Stomach (tissue), 8 donors: ENCODE measurements at regions not wholly inside any gene's neighbourhood (a gene's known extent, or its start where the extent isn't known, plus 50 kb on each side); places are given as distances from the start of the nearest gene placed in this dataset.

Experiments used
- DNase-seq, 2 donors: peaks; one replicate each; pipeline versions ENCODE4 v3.0.0 to v3.0.0-alpha.2; 2013 to 2019
- H3K27ac ChIP-seq, 5 donors: fragments of 200-600 bp in 4 of 5; sonication (generic) in 4 of 5; one replicate each; pipeline ENCODE4 v1.5.1; 2013 to 2019; ENCODE audit warnings: mild to moderate bottlenecking in 1 of 5, moderate library complexity in 1 of 5
- H3K27me3 ChIP-seq, 3 donors: fragments of 200-600 bp; sonication (generic); one replicate each; pipeline ENCODE4 v1.5.1; 2017 to 2019; ENCODE audit warnings: mixed run types in 1 of 3
- H3K36me3 ChIP-seq, 4 donors: fragments of 200-600 bp; sonication (generic); 1 replicate in 3 of 4; 2 replicates in 1 of 4; pipeline ENCODE4 v1.5.1; 2016 to 2019
- H3K4me1 ChIP-seq, 4 donors: fragments of 200-600 bp; sonication (generic); one replicate each; pipeline ENCODE4 v1.5.1; 2016 to 2019
- H3K4me3 ChIP-seq, 4 donors: fragments of 200-600 bp; sonication (generic) in 3 of 4; one replicate each; pipeline ENCODE4 v1.5.1; 2016 to 2019; ENCODE audit warnings: mild to moderate bottlenecking in 1 of 4
- H3K9me3 ChIP-seq, 4 donors: fragments of 200-600 bp; sonication (generic); one replicate each; pipeline ENCODE4 v1.5.1; 2016 to 2019
- EP300 ChIP-seq: sonication (generic); formaldehyde crosslinking; IDR thresholded peaks from one replicate; pipeline ENCODE4 v1.6.1; 2017; ENCODE audit warnings: antibody characterized with exemption
- POLR2A ChIP-seq, 4 donors: fragments of 450-650 bp; IDR thresholded peaks; one replicate each; pipeline ENCODE4 v1.6.1; 2016; ENCODE audit warnings: antibody characterized with exemption in 4 of 4, control low read depth in 2 of 4, mild to moderate bottlenecking in 1 of 4, moderate library complexity in 1 of 4
- POLR2AphosphoS5 ChIP-seq, 3 donors: sonication (generic); formaldehyde crosslinking; IDR thresholded peaks; one replicate each; pipeline ENCODE4 v1.6.1; 2016; ENCODE audit warnings: antibody characterized with exemption in 3 of 3
- WGBS, 5 donors: extraction: QIAGEN DNeasy Blood & Tissue Kit in 3 of 5; methylation state at CpG; one replicate each; pipeline versions ENCODE4 v1.1.5 to v1.1.7; 2013 to 2018; 5-methylcytosine and 5-hydroxymethylcytosine counted together
- intact Hi-C: fragments of 100-400 bp; cut with DNase I; formaldehyde crosslinking; loops from one replicate; pipeline ENCODE4 v1.15.1; 2023; ENCODE audit warnings: low total_unique reads
- TF ChIP-seq, protein P1 (sequence below), 7 experiments: fragments of 450-650 bp in 4 of 7; fragments of 200-600 bp in 3 of 7; sonication (generic) in 3 of 7; IDR thresholded peaks; one replicate each; pipeline ENCODE4 v1.5.1; 2016 to 2019; ENCODE audit warnings: antibody characterized with exemption in 7 of 7, control low read depth in 2 of 7, mild to moderate bottlenecking in 1 of 7
- donor health status: healthy with polysubstance abuse.
- donor health status: Bipolar disorder and iron deficiency.
- donor health status: healthy.

- H3K4me3 ChIP-seq: peak overlapping the region; percentile 15 to 33 (median 30)
- peak in 1 of 2 donors; percentile 53 for DNase-seq
- 18 to 35% (median 24%) methylated on average over 13 of the region's 13 CpGs for WGBS, 5 donors
- TF ChIP-seq EP300 (no peak), POLR2A (IDR thresholded peaks at IDR 0.05) (no peak), POLR2AphosphoS5 (IDR thresholded peaks at IDR 0.05) (no peak)
- TF ChIP-seq, protein P1, sequence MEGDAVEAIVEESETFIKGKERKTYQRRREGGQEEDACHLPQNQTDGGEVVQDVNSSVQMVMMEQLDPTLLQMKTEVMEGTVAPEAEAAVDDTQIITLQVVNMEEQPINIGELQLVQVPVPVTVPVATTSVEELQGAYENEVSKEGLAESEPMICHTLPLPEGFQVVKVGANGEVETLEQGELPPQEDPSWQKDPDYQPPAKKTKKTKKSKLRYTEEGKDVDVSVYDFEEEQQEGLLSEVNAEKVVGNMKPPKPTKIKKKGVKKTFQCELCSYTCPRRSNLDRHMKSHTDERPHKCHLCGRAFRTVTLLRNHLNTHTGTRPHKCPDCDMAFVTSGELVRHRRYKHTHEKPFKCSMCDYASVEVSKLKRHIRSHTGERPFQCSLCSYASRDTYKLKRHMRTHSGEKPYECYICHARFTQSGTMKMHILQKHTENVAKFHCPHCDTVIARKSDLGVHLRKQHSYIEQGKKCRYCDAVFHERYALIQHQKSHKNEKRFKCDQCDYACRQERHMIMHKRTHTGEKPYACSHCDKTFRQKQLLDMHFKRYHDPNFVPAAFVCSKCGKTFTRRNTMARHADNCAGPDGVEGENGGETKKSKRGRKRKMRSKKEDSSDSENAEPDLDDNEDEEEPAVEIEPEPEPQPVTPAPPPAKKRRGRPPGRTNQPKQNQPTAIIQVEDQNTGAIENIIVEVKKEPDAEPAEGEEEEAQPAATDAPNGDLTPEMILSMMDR (IDR thresholded peaks at IDR 0.05): no peak
- H3K4me1 ChIP-seq: peaks cover 0 to 13% (median 3%) of the 10 kb centered on the region in 4 donors
- no peaks in the 10 kb centered on the region for H3K9me3 ChIP-seq
- no peaks in the 10 kb centered on the region for H3K27me3 ChIP-seq
- intact Hi-C loops: no loop called here
- H3K36me3 ChIP-seq: no peaks in the 10 kb centered on the region
- no peak overlapping the region for H3K27ac ChIP-seq
Measured at GRCh38 chr3:88000853-88001252, 58.0 kb downstream of the CGGBP1 start.

DNA sequence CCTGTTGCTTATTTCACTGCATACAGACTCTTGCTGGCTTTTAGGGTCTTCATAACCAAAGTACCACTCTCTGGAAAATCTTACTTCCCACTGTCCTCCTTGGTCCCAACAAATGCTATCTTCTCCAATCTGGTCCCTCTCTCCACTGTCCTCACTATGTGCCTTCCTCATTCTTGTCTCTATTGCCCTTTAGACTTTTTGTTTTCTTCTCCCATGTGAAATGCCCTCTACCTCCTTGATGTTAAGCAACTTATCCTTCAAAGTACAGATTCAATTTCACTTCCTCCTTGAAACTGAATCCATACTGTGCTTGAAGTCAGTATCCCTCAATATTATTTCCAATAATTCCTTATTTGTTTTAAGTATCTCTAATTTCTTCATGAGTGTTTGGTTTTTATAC, 60.8 kb downstream of the CGGBP1 start:
- Histone ChIP-seq H3K36me3 (no peaks in the 10 kb centered on the region), H3K9me3 (no peaks in the 10 kb centered on the region), H3K27me3 (no peaks in the 10 kb centered on the region), H3K4me3 (no peak overlapping the region), H3K27ac (no peak overlapping the region), H3K4me1 (peaks cover 0 to 9% (median 3%) of the 10 kb centered on the region in 4 donors)
- no peak for DNase-seq
- intact Hi-C loops: no loop called here
- TF ChIP-seq EP300 (no peak), POLR2AphosphoS5 (IDR thresholded peaks at IDR 0.05) (no peak), POLR2A (IDR thresholded peaks at IDR 0.05) (no peak)
- TF ChIP-seq, protein P1 (IDR thresholded peaks at IDR 0.05): no peak

GRCh38 chr3:87997298-87997697, 61.5 kb downstream of the CGGBP1 start:
- intact Hi-C loops: no loop called here
- Histone ChIP-seq H3K4me1 (peaks cover 0 to 8% (median 3%) of the 10 kb centered on the region in 4 donors), H3K9me3 (no peaks in the 10 kb centered on the region), H3K27ac (no peak overlapping the region), H3K4me3 (no peak overlapping the region), H3K36me3 (no peaks in the 10 kb centered on the region), H3K27me3 (no peaks in the 10 kb centered on the region)
- whole genome bisulfite sequencing, 5 donors: 33 to 41% (median 38%) methylated on average over 4 of the region's 4 CpGs
- peak in 1 of 2 donors; percentile 14 for DNase-seq
- TF ChIP-seq EP300 (no peak), POLR2A (IDR thresholded peaks at IDR 0.05) (no peak)

DNA sequence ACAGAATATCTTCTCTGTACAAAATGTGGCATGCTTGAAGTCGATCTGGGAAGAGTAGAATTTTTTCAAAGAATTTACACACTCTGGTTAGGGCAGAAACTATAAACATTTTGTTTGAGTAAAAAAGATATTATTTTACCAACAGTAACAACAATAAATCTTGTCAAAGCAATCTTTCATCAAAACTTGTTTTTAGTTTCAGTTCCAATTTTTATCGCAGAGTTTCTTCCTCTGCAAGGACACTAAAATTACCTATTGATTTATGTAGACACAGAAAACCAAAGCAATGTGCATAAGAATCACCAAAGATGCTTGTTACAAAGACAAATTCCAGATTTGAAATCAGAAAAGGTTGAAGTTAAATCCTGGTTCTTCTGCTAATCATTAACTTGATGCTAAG, 61.9 kb downstream of the CGGBP1 start:
- Histone ChIP-seq H3K9me3 (no peaks in the 10 kb centered on the region), H3K27ac (no peak overlapping the region), H3K4me1 (peaks cover 0 to 8% (median 3%) of the 10 kb centered on the region in 4 donors), H3K36me3 (no peaks in the 10 kb centered on the region), H3K4me3 (no peak overlapping the region), H3K27me3 (no peaks in the 10 kb centered on the region)
- intact Hi-C loops: no loop called here
- no peak for TF ChIP-seq POLR2A (IDR thresholded peaks at IDR 0.05)
- TF ChIP-seq POLR2AphosphoS5 (IDR thresholded peaks at IDR 0.05): no peak
- TF ChIP-seq EP300: no peak
- TF ChIP-seq, protein P1 (IDR thresholded peaks at IDR 0.05): no peak
- no peak for DNase-seq
- 48 to 67% (median 52%) methylated on average over 2 of the region's 2 CpGs for WGBS, 5 donors

DNA sequence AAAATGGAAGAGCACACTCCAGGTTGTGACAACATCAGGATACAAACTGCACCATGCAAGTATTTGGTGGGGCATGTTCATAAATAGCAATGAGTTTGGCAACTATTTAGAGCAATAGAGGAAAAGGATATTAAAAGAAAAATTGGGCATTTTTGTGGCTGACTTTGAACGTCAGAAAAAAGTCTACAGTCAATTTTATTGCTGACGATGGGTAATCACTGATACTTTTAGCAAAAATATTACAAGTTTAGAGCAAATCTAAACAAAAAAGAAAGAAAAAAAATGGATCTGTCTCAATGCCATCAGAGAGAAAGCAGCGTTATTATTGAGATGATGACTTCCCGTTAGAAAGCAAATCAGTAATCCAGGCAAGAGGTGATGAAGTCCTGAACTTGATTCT, 65.2 kb downstream of the CGGBP1 start:
- Histone ChIP-seq H3K4me1 (no peaks in the 10 kb centered on the region), H3K27ac (no peak overlapping the region), H3K27me3 (no peaks in the 10 kb centered on the region), H3K4me3 (no peak overlapping the region), H3K36me3 (no peaks in the 10 kb centered on the region), H3K9me3 (no peaks in the 10 kb centered on the region)
- no peak for DNase-seq
- no peak for TF ChIP-seq POLR2A (IDR thresholded peaks at IDR 0.05)
- no peak for TF ChIP-seq POLR2AphosphoS5 (IDR thresholded peaks at IDR 0.05)
- TF ChIP-seq, protein P1 (IDR thresholded peaks at IDR 0.05): no peak
- TF ChIP-seq EP300: no peak
- intact Hi-C loops: no loop called here
- 88 to 95% (median 92%) methylated on average over 4 of the region's 4 CpGs for WGBS, 5 donors
